Adrenal gland (tissue), 9 donors: ENCODE measurements at regions not wholly inside any gene's neighbourhood (a gene's known extent, or its start where the extent isn't known, plus 50 kb on each side); places are given as distances from the start of the nearest gene placed in this dataset.
"Not testable (repeated sequence)": the region's sequence is repeated elsewhere in the genome, so short reads cannot be mapped to it uniquely, and the experiment has no call there.

Source experiments
- DNase-seq, 7 donors: peaks; one replicate each; pipeline ENCODE4 v3.0.0-alpha.2; 2019 to 2020
- H3K27ac ChIP-seq, 5 donors: fragments of 200-600 bp; sonication (generic) in 4 of 5; 1 replicate in 3 of 5; 2 replicates in 2 of 5; pipeline versions ENCODE4 v1.5.1 to v1.8.0; 2016 to 2020; ENCODE audit warnings: mild to moderate bottlenecking in 1 of 5
- H3K27me3 ChIP-seq: fragments of 200-600 bp; 2 replicates; pipeline ENCODE4 v1.8.0; 2021
- H3K36me3 ChIP-seq, 2 donors: fragments of 200-600 bp; replicated peaks in 1 of 2; 1 replicate in 1 of 2; 2 replicates in 1 of 2; pipeline versions ENCODE4 v1.5.1 to v1.8.0; 2018 to 2022
- H3K4me1 ChIP-seq, 2 donors: fragments of 200-600 bp; replicated peaks in 1 of 2; 1 replicate in 1 of 2; 2 replicates in 1 of 2; pipeline versions ENCODE4 v1.5.1 to v1.8.0; 2018 to 2021
- H3K4me3 ChIP-seq, 4 donors: fragments of 200-600 bp; sonication (generic) in 3 of 4; one replicate each; pipeline ENCODE4 v1.5.1; 2016 to 2018
- H3K9me3 ChIP-seq, 3 donors: fragments of 200-600 bp; sonication (generic) in 1 of 3; replicated peaks in 1 of 3; 1 replicate in 2 of 3; 2 replicates in 1 of 3; pipeline versions ENCODE4 v1.5.1 to v1.8.0; 2016 to 2021
- CTCF ChIP-seq, 6 experiments: fragments of 450-650 bp in 4 of 6; fragments of 200-600 bp in 2 of 6; sonication (generic) in 1 of 6; IDR thresholded peaks; 1 replicate in 5 of 6; 2 replicates in 1 of 6; pipeline versions ENCODE4 v1.5.1 to v1.8.0; 2016 to 2021; ENCODE audit warnings: antibody characterized with exemption in 6 of 6, mild to moderate bottlenecking in 2 of 6, moderate library complexity in 1 of 6
- POLR2A ChIP-seq, 2 donors: fragments of 450-650 bp; IDR thresholded peaks; one replicate each; pipeline ENCODE4 v1.6.1; 2017; ENCODE audit warnings: antibody characterized with exemption in 2 of 2, mild to moderate bottlenecking in 2 of 2, moderate library complexity in 1 of 2
- WGBS, 4 donors: extraction: QIAGEN DNeasy Blood & Tissue Kit in 2 of 4; methylation state at CpG; one replicate each; pipeline versions ENCODE4 v1.1.5 to v1.1.7; 2013 to 2017; 5-methylcytosine and 5-hydroxymethylcytosine counted together
- intact Hi-C, 2 donors: fragments of 100-400 bp; cut with DNase I; formaldehyde crosslinking; loops; one replicate each; pipeline versions ENCODE4 v1.14.1 to v1.15.0; 2022 to 2023
- donor health status: healthy with polysubstance abuse.
- donor health status: Bipolar disorder and iron deficiency.
- donor health status: DM: yes; HTN: yes; CAD: no.
- donor health status: DM: no; HTN: no; CAD: no.
- donor health status: DM: no; HTN: no; CAD: no.

GRCh38 chr12:58681730-58682129 lies 238.6 kb downstream of the LRIG3 start:
- Histone ChIP-seq H3K4me3 (no peak overlapping the region), H3K36me3 (no peaks in the 10 kb centered on the region), H3K9me3 (peaks cover 0 to 8% (median 0%) of the 10 kb centered on the region in 3 donors), H3K27me3 (no peaks in the 10 kb centered on the region), H3K4me1 (no peaks in the 10 kb centered on the region), H3K27ac (no peak overlapping the region)
- DNase-seq, result no peak
- no peak for TF ChIP-seq POLR2A (IDR thresholded peaks at IDR 0.05)
- TF ChIP-seq CTCF (IDR thresholded peaks at IDR 0.05), result no peak
- intact Hi-C loops, result no loop called here
- WGBS, 4 donors, result 65 to 77% (median 70%) methylated on average over 2 of the region's 2 CpGs

GRCh38 chr12:58695263-58695662 lies 225.0 kb downstream of the LRIG3 start:
- no peaks in the 10 kb centered on the region for H3K36me3 ChIP-seq
- H3K9me3 ChIP-seq, result no peaks in the 10 kb centered on the region
- H3K4me1 ChIP-seq, result no peaks in the 10 kb centered on the region
- DNase-seq, result no peak
- TF ChIP-seq CTCF (IDR thresholded peaks at IDR 0.05), result no peak
- no peak for TF ChIP-seq POLR2A (IDR thresholded peaks at IDR 0.05)
- WGBS, 4 donors, result 86 to 99% (median 90%) methylated on average over 11 of the region's 11 CpGs
- no peaks in the 10 kb centered on the region for H3K27me3 ChIP-seq
- H3K4me3 ChIP-seq, result no peak overlapping the region
- intact Hi-C loops, result no loop called here
- no peak overlapping the region for H3K27ac ChIP-seq

GRCh38 chr12:58701536-58701935 lies 218.8 kb downstream of the LRIG3 start:
- H3K36me3 ChIP-seq, result no peaks in the 10 kb centered on the region

GRCh38 chr12:58703866-58704265 lies 216.4 kb downstream of the LRIG3 start:
- no peak for TF ChIP-seq POLR2A (IDR thresholded peaks at IDR 0.05)
- 65 to 76% (median 67%) methylated on average over 3 of the region's 3 CpGs for WGBS, 4 donors
- no peak for DNase-seq
- no peaks in the 10 kb centered on the region for H3K9me3 ChIP-seq
- no peaks in the 10 kb centered on the region for H3K36me3 ChIP-seq
- H3K4me1 ChIP-seq, result no peaks in the 10 kb centered on the region
- H3K4me3 ChIP-seq, result no peak overlapping the region
- intact Hi-C loops, result no loop called here
- no peaks in the 10 kb centered on the region for H3K27me3 ChIP-seq
- no peak overlapping the region for H3K27ac ChIP-seq

More at GRCh38 chr12:58701536-58701935, 218.8 kb downstream of the LRIG3 start:
- no peak overlapping the region for H3K4me3 ChIP-seq
- no peaks in the 10 kb centered on the region for H3K9me3 ChIP-seq
- no peak for DNase-seq
- H3K27ac ChIP-seq, result no peak overlapping the region
- WGBS, 4 donors, result 77 to 82% (median 78%) methylated on average over 4 to 8 of the region's 8 CpGs
- no peaks in the 10 kb centered on the region for H3K27me3 ChIP-seq
- no peaks in the 10 kb centered on the region for H3K4me1 ChIP-seq
- intact Hi-C loops, result no loop called here
- TF ChIP-seq POLR2A (IDR thresholded peaks at IDR 0.05) (no peak), CTCF (IDR thresholded peaks at IDR 0.05) (no peak)

- H3K27me3 ChIP-seq, H3K27ac ChIP-seq, H3K4me1 ChIP-seq, H3K9me3 ChIP-seq, H3K4me3 ChIP-seq, intact Hi-C loops, DNase-seq, H3K36me3 ChIP-seq: not testable (repeated sequence)
Observed at GRCh38 chr12:58704770-58705169, 215.5 kb downstream of the LRIG3 start.
